Stimulated activated CD4-positive, alpha-beta T cell treated with anti-CD3 and anti-CD28 coated beads, Interleukin-4, amount 100 ng/mL, for 1 hour (primary cell): ENCODE measurements at regions not wholly inside any gene's neighbourhood (a gene's known extent, or its start where the extent isn't known, plus 50 kb on each side); places are given as distances from the start of the nearest gene placed in this dataset.

Source experiments
- DNase-seq: peaks from one replicate; pipeline ENCODE4 v3.0.0-alpha.2; 2020

GRCh38 chr11:36803084-36803483 lies 205.0 kb upstream of the RAG2 start:
- DNase-seq, result no peak

- no peak for DNase-seq
These were observed 195.2 kb upstream of the RAG2 start for GRCh38 chr11:36792996-36793914.

GRCh38 chr11:36791957-36792356 lies 193.9 kb upstream of the RAG2 start:
- DNase-seq, result no peak

- DNase-seq, result no peak
These were observed 192.5 kb upstream of the RAG2 start for GRCh38 chr11:36790526-36790925.

GRCh38 chr11:36783808-36784207 lies 185.8 kb upstream of the RAG2 start:
- no peak for DNase-seq

- DNase-seq, result no peak
These were observed 181.8 kb upstream of the RAG2 start for GRCh38 chr11:36779791-36780190.

GRCh38 chr11:36777311-36777710 lies 179.3 kb upstream of the RAG2 start:
- no peak for DNase-seq

- DNase-seq, result no peak
These were observed 177.7 kb upstream of the RAG2 start for GRCh38 chr11:36775756-36776155.

- no peak for DNase-seq
These were observed 177.1 kb upstream of the RAG2 start for GRCh38 chr11:36775130-36775529.

GRCh38 chr11:36774603-36775002 lies 176.6 kb upstream of the RAG2 start:
- DNase-seq, result no peak

GRCh38 chr11:36763187-36763586 lies 165.2 kb upstream of the RAG2 start:
- DNase-seq, result no peak

- DNase-seq, result no peak
These were observed 159.0 kb upstream of the RAG2 start for GRCh38 chr11:36757075-36757474.

- DNase-seq, result no peak
These were observed 155.9 kb upstream of the RAG2 start for GRCh38 chr11:36753960-36754359.

- no peak for DNase-seq
These were observed 154.0 kb upstream of the RAG2 start for GRCh38 chr11:36751996-36752395.

- no peak for DNase-seq
These were observed 153.3 kb upstream of the RAG2 start for GRCh38 chr11:36751335-36751781.

- DNase-seq, result no peak
These were observed 152.3 kb upstream of the RAG2 start for GRCh38 chr11:36750349-36750748.

GRCh38 chr11:36748836-36749235 lies 150.8 kb upstream of the RAG2 start:
- DNase-seq, result no peak

- peak; percentile 77 for DNase-seq
These were observed 149.1 kb upstream of the RAG2 start for GRCh38 chr11:36746886-36747710.

- DNase-seq, result peak; percentile 59
These were observed 146.5 kb upstream of the RAG2 start for GRCh38 chr11:36744375-36745168.

GRCh38 chr11:36743039-36743438 lies 145.0 kb upstream of the RAG2 start:
- DNase-seq, result no peak

GRCh38 chr11:36741515-36741914 lies 143.5 kb upstream of the RAG2 start:
- DNase-seq, result no peak

- DNase-seq, result no peak
These were observed 140.3 kb upstream of the RAG2 start for GRCh38 chr11:36738292-36738861.

- DNase-seq, result no peak
These were observed 138.1 kb upstream of the RAG2 start for GRCh38 chr11:36736103-36736502.
